Subcutaneous abdominal adipose tissue (tissue), 5 donors: ENCODE measurements at regions not wholly inside any gene's neighbourhood (a gene's known extent, or its start where the extent isn't known, plus 50 kb on each side); places are given as distances from the start of the nearest gene placed in this dataset.
A peak's percentile ranks its signal among the peaks of the same experiment; 100 is the strongest.

Experiments
- H3K27ac ChIP-seq: one replicate; pipeline ENCODE4 v1.7.0; 2013; ENCODE audit warnings: low read depth, mild to moderate bottlenecking, inconsistent platforms, low read length, moderate library complexity
- H3K27me3 ChIP-seq, 5 donors: one replicate each; pipeline ENCODE4 v1.7.0; 2013; ENCODE audit warnings: low read length in 5 of 5, inconsistent platforms in 1 of 5; ENCODE audit not compliant: control insufficient read depth in 5 of 5, insufficient read depth in 4 of 5
- H3K36me3 ChIP-seq, 5 donors: one replicate each; pipeline ENCODE4 v1.7.0; 2013; ENCODE audit warnings: low read length in 5 of 5; ENCODE audit not compliant: control insufficient read depth in 5 of 5, insufficient read depth in 5 of 5
- H3K4me1 ChIP-seq, 5 donors: one replicate each; pipeline ENCODE4 v1.7.0; 2013; ENCODE audit warnings: low read length in 5 of 5, mild to moderate bottlenecking in 3 of 5, moderate library complexity in 1 of 5; ENCODE audit not compliant: control insufficient read depth in 5 of 5, insufficient read depth in 5 of 5
- H3K4me3 ChIP-seq, 5 donors: one replicate each; pipeline ENCODE4 v1.7.0; 2013; ENCODE audit warnings: low read length in 5 of 5, low read depth in 1 of 5
- H3K9ac ChIP-seq, 5 donors: one replicate each; pipeline ENCODE4 v1.7.0; 2013; ENCODE audit warnings: low read length in 5 of 5, mild to moderate bottlenecking in 4 of 5, moderate library complexity in 3 of 5
- H3K9me3 ChIP-seq, 5 donors: one replicate each; pipeline ENCODE4 v1.7.0; 2013; ENCODE audit warnings: low read length in 5 of 5; ENCODE audit not compliant: control insufficient read depth in 5 of 5
- donor health status: healthy.
- donor health status: healthy.
- donor health status: healthy.
- donor health status: healthy.
- donor health status: healthy.

- Histone ChIP-seq H3K27ac (no peak overlapping the region), H3K36me3 (no peaks in the 10 kb centered on the region), H3K9ac (no peak overlapping the region), H3K4me3 (no peak overlapping the region), H3K9me3 (no peaks in the 10 kb centered on the region), H3K27me3 (no peaks in the 10 kb centered on the region), H3K4me1 (no peaks in the 10 kb centered on the region)
Measured at GRCh38 chr4:32597354-32597753, 1877.2 kb downstream of the PCDH7 start.

DNA sequence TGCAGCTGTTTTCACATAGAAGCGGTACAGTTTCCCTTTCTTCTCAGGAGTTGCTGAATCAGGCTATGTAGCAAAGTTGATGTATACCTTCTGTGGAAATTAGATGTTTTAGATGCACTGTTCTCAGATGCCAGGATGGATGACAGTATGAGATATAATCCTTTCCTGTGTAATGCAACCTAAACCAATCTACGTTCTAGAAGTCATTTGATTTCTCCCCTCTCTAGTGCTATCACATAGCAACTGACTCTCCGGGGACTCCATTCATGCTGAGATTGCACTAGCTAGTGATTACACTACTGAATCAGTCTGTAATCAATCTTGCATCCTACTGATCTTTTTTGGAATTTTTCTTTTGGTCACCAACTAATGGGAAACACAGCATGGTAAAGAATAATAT lies 1881.7 kb downstream of the PCDH7 start:
- no peaks in the 10 kb centered on the region for H3K36me3 ChIP-seq
- no peaks in the 10 kb centered on the region for H3K9me3 ChIP-seq
- H3K27ac ChIP-seq: no peak overlapping the region
- no peak overlapping the region for H3K9ac ChIP-seq
- no peaks in the 10 kb centered on the region for H3K27me3 ChIP-seq
- peak overlapping the region in 1 of 5 donors; percentile 7 for H3K4me3 ChIP-seq
- no peaks in the 10 kb centered on the region for H3K4me1 ChIP-seq

DNA sequence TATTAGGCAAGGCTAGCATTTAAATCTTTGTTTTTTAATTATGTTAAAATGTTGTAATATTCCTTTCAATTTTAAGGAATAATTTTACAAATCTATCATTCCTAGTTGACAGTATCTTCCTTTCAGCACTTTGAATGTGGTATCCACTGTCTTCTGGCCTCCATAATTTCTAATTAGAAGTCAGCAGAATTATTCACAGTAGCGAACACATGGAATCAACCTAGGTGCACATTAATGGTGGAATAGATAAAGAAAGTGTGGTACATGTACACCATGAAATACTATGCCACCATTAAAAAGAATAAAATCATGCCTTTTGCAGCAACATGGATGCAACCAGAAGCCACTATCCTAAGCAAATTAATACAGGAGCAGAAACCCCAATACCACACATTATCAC lies 1887.8 kb downstream of the PCDH7 start:
- Histone ChIP-seq H3K36me3 (no peaks in the 10 kb centered on the region), H3K4me1 (no peaks in the 10 kb centered on the region), H3K9ac (no peak overlapping the region), H3K4me3 (no peak overlapping the region), H3K9me3 (peaks cover 0 to 8% (median 3%) of the 10 kb centered on the region in 5 donors), H3K27me3 (no peaks in the 10 kb centered on the region), H3K27ac (no peak overlapping the region)

DNA sequence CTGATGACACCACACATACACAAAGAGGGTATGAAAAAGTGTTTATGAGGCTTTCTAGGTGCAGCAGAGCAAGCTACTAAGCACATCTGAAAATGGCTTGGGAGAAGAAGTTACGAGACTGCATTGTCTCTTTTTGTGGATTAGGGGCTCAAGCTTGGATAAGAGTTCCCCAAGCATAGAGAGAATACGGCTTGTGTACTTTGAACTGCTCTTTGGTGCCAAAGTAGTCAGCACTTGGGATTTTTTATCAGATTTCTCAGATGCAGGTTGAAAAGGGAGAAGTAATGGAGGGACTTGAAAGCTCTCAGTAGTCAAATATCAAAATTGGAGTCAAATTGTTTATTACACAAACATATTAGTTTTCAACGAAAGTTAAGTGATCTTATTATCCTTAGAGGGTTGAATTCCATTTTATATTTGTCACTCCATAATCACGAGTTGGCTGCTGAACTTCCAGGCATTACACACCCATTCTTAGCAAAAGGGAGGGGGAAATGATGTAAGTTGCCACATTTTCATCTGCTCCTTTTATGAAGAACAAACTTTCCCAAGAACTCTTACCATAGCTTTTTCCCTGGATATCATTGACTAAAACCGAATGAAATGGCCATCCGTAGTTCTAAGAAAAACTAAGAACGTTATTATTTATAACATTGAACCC lies 1904.9 kb downstream of the PCDH7 start:
- peak overlapping the region in 1 of 5 donors; percentile 23 for H3K4me3 ChIP-seq
- peaks cover 0 to 4% (median 2%) of the 10 kb centered on the region in 5 donors for H3K9me3 ChIP-seq
- peaks cover 0 to 7% (median 0%) of the 10 kb centered on the region in 5 donors for H3K4me1 ChIP-seq
- H3K27ac ChIP-seq: no peak overlapping the region
- H3K9ac ChIP-seq: no peak overlapping the region
- no peaks in the 10 kb centered on the region for H3K27me3 ChIP-seq
- no peaks in the 10 kb centered on the region for H3K36me3 ChIP-seq

DNA sequence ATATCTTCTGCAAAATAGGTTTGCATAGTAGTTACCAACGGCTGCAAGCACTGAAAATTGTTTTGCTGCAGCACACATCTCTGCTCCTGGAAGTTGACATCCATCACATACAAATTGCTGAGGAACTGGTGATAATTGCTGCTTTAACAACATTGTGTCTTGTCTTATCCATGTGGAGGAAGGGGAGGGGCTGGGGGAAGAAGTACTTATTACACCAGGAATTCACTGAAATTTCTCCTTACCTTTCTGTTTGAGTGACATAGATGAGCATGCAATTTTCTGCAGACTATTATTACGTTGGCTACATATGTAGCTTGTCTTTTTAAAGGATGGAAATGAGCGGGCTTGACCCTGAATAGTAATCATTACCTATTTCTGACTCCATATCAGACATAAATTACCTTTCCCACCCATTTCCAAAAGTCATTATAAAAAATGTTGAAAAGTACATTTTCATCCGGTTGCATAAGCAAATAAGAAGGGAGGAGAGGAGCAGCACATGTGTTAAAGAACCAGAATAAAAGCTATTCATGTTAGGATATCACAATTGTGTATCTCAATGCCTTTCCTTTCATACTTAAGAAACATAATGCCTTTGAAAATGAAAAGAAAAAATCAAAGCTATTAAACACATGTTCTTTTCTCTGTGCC lies 1905.6 kb downstream of the PCDH7 start:
- Histone ChIP-seq H3K27me3 (no peaks in the 10 kb centered on the region), H3K9ac (no peak overlapping the region), H3K36me3 (no peaks in the 10 kb centered on the region), H3K4me1 (peaks cover 0 to 7% (median 0%) of the 10 kb centered on the region in 5 donors), H3K4me3 (no peak overlapping the region), H3K27ac (no peak overlapping the region), H3K9me3 (peaks cover 0 to 4% (median 3%) of the 10 kb centered on the region in 5 donors)

GRCh38 chr4:32631831-32632230 lies 1911.7 kb downstream of the PCDH7 start:
- no peaks in the 10 kb centered on the region for H3K27me3 ChIP-seq

DNA sequence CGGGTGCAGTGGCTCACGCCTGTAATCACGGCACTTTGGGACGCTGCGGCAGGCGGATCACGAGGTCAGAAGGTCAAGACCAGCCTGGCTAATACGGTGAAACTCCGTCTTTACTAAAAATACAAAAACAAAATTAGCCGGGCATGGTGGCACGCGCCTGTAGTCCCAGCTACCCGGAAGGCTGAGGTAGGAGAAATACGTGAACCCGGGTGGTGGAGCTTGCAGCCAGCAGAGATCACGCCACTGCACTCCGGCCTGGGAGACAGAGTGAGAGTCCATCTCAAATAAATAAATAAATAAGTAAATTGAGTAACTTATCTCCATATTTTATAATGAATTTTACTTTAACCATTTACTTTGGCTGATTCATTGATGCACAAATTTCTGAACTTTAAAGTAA lies 1913.3 kb downstream of the PCDH7 start:
- H3K9ac ChIP-seq: no peak overlapping the region
- H3K4me3 ChIP-seq: no peak overlapping the region
- no peaks in the 10 kb centered on the region for H3K36me3 ChIP-seq
- no peaks in the 10 kb centered on the region for H3K27me3 ChIP-seq
- no peak overlapping the region for H3K27ac ChIP-seq
- H3K4me1 ChIP-seq: no peaks in the 10 kb centered on the region
- peaks cover 0 to 4% (median 0%) of the 10 kb centered on the region in 5 donors for H3K9me3 ChIP-seq

More at GRCh38 chr4:32631831-32632230, 1911.7 kb downstream of the PCDH7 start:
- Histone ChIP-seq H3K27ac (no peak overlapping the region), H3K4me1 (no peaks in the 10 kb centered on the region), H3K36me3 (no peaks in the 10 kb centered on the region), H3K4me3 (no peak overlapping the region), H3K9me3 (peaks cover 0 to 4% (median 3%) of the 10 kb centered on the region in 5 donors), H3K9ac (no peak overlapping the region)

GRCh38 chr4:32645653-32646052 lies 1925.5 kb downstream of the PCDH7 start:
- Histone ChIP-seq H3K27ac (no peak overlapping the region), H3K27me3 (no peaks in the 10 kb centered on the region), H3K9me3 (peaks cover 0 to 16% (median 0%) of the 10 kb centered on the region in 5 donors), H3K36me3 (no peaks in the 10 kb centered on the region), H3K9ac (no peak overlapping the region), H3K4me1 (no peaks in the 10 kb centered on the region), H3K4me3 (no peak overlapping the region)

DNA sequence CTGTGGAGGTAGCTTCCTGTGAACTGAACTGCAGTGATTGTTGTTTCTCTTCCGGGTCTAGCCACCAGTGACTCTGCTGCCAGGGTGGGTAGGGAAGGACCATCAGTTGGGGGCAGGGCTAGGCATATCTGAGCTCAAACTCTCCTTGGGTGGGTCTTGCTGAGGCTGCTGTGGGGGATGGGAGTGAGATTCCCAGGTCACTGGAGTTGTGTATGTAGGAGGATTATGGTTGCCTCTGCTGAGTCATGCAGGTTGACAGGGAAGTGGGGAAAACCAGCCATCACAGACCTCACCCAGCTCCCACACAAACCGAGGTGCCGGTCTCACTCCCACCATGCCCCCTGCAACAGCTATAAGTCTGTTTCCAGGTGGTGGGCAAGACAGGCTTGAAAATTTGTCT lies 1937.8 kb downstream of the PCDH7 start:
- no peak overlapping the region for H3K27ac ChIP-seq
- no peaks in the 10 kb centered on the region for H3K27me3 ChIP-seq
- no peaks in the 10 kb centered on the region for H3K4me1 ChIP-seq
- no peak overlapping the region for H3K9ac ChIP-seq
- no peak overlapping the region for H3K4me3 ChIP-seq
- H3K36me3 ChIP-seq: no peaks in the 10 kb centered on the region
- no peaks in the 10 kb centered on the region for H3K9me3 ChIP-seq

DNA sequence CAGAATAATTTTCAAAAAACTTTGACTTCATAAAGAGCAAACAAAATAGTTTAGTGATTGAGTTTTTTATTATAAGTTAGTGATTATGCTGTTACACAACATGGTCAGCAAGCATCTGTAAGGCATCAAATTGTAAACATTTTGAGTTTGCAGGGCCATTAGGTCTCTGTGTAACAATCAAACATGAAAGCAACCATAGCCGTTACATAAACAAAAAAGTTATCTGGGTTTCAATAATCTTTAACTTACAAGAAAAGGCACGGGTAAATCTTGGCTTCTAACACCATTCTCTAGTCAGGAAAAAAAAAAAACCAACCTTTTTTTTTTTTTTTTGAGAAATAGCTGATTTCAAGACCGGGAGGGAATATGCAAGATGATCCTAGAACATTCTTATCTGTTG lies 1941.1 kb downstream of the PCDH7 start:
- H3K27me3 ChIP-seq: no peaks in the 10 kb centered on the region
- no peak overlapping the region for H3K4me3 ChIP-seq
- no peak overlapping the region for H3K9ac ChIP-seq
- no peaks in the 10 kb centered on the region for H3K4me1 ChIP-seq
- no peaks in the 10 kb centered on the region for H3K36me3 ChIP-seq
- peaks cover 0 to 2% (median 0%) of the 10 kb centered on the region in 5 donors for H3K9me3 ChIP-seq
- no peak overlapping the region for H3K27ac ChIP-seq
